WTC11 (cell line): ENCODE measurements at regions not wholly inside any gene's neighbourhood (a gene's known extent, or its start where the extent isn't known, plus 50 kb on each side); places are given as distances from the start of the nearest gene placed in this dataset.

Source experiments
- ATAC-seq: fragments of 200-7000 bp; cut with Tn5 transposase; 2 replicates; pipeline ENCODE4 v1.10.0; 2021; ENCODE audit warnings: mild to moderate bottlenecking, moderate library complexity
- CTCF ChIA-PET: fragments of 300-600 bp; sonication (Branson Sonifier 250); formaldehyde crosslinking; loops from one replicate; lab custom pipeline; 2021; ENCODE audit warnings: antibody characterized with exemption; lab: Charles Lee
- POLR2A ChIA-PET: fragments of 350-600 bp; sonication (Branson Sonifier 250); formaldehyde crosslinking; loops from one replicate; lab custom pipeline; 2021; ENCODE audit warnings: antibody characterized with exemption; lab: Charles Lee
- DNase-seq: peaks from one replicate; pipeline ENCODE4 v3.0.0; 2021; ENCODE audit warnings: low spot score
- H3K27ac Mint-ChIP-seq: 2 replicates; pipeline ENCODE4 v1.8.0; 2021; ENCODE audit warnings: mixed read lengths
- H3K27me3 Mint-ChIP-seq: 2 replicates; pipeline ENCODE4 v1.8.0; 2021; ENCODE audit warnings: low read depth, mild to moderate bottlenecking, moderate library complexity, mixed read lengths
- H3K36me3 Mint-ChIP-seq: 2 replicates; pipeline ENCODE4 v1.8.0; 2021; ENCODE audit warnings: mixed read lengths
- H3K4me1 Mint-ChIP-seq: 2 replicates; pipeline ENCODE4 v1.8.0; 2022; ENCODE audit warnings: mixed read lengths
- H3K4me3 Mint-ChIP-seq: 2 replicates; pipeline ENCODE4 v1.8.0; 2021; ENCODE audit warnings: mild to moderate bottlenecking, moderate library complexity, mixed read lengths
- H3K9me3 Mint-ChIP-seq: 2 replicates; pipeline ENCODE4 v1.8.0; 2021; ENCODE audit warnings: mixed read lengths
- CREM ChIP-seq: sonication (generic); formaldehyde crosslinking; IDR thresholded peaks from 2 replicates; pipeline ENCODE4 v1.8.1; 2022; ENCODE audit warnings: mild to moderate bottlenecking, missing genetic modification reagents, moderate library complexity
- EMX1 ChIP-seq: fragments of 250-450 bp; sonication (Bioruptor Pico); IDR thresholded peaks from 2 replicates; pipeline ENCODE4 v1.8.0; 2021; ENCODE audit warnings: mild to moderate bottlenecking
- FOXJ3 ChIP-seq: sonication (generic); formaldehyde crosslinking; IDR thresholded peaks from 2 replicates; pipeline ENCODE4 v1.9.0; 2021; ENCODE audit warnings: missing genetic modification reagents, mild to moderate bottlenecking, borderline replicate concordance
- FOXP1 ChIP-seq: sonication (generic); formaldehyde crosslinking; IDR thresholded peaks from 2 replicates; pipeline ENCODE4 v1.8.0; 2022; ENCODE audit warnings: missing genetic modification reagents, mild to moderate bottlenecking, moderate library complexity, borderline replicate concordance
- JAZF1 ChIP-seq: fragments of 250-450 bp; sonication (Bioruptor Pico); IDR thresholded peaks from 2 replicates; pipeline ENCODE4 v1.9.0; 2021; ENCODE audit warnings: moderate library complexity, mild to moderate bottlenecking, inconsistent platforms
- SMAD4 ChIP-seq: sonication (generic); formaldehyde crosslinking; IDR thresholded peaks from 2 replicates; pipeline ENCODE4 v1.8.0; 2022; ENCODE audit warnings: mild to moderate bottlenecking, missing genetic modification reagents
- ZNF121 ChIP-seq: sonication (generic); formaldehyde crosslinking; IDR thresholded peaks from 2 replicates; pipeline ENCODE4 v1.8.0; 2023; ENCODE audit warnings: missing genetic modification reagents
- ZNF317 ChIP-seq: sonication (generic); formaldehyde crosslinking; IDR thresholded peaks from 2 replicates; pipeline ENCODE4 v1.8.1; 2023; ENCODE audit warnings: low read depth, mild to moderate bottlenecking, moderate library complexity, missing genetic modification reagents, borderline replicate concordance
- TF ChIP-seq, protein P1 (sequence below): fragments of 250-450 bp; sonication (Bioruptor Pico); IDR thresholded peaks from 2 replicates; pipeline ENCODE4 v1.9.0; 2021; ENCODE audit warnings: mild to moderate bottlenecking
- TF ChIP-seq, protein P2 (sequence below): sonication (generic); formaldehyde crosslinking; IDR thresholded peaks from 2 replicates; pipeline ENCODE4 v1.8.0; 2023; ENCODE audit warnings: missing genetic modification reagents, mild to moderate bottlenecking, borderline replicate concordance
- TF ChIP-seq, protein P3 (sequence below): sonication (generic); formaldehyde crosslinking; conservative IDR thresholded peaks from 2 replicates; pipeline ENCODE4 v1.8.1; 2023; ENCODE audit warnings: mild to moderate bottlenecking, low read depth, missing genetic modification reagents, moderate library complexity
- TF ChIP-seq, protein P4 (sequence below): fragments of 250-450 bp; sonication (Bioruptor Pico); IDR thresholded peaks from 2 replicates; pipeline ENCODE4 v1.8.0; 2021; ENCODE audit warnings: mild to moderate bottlenecking
- TF ChIP-seq, protein P5 (sequence below): sonication (generic); formaldehyde crosslinking; IDR thresholded peaks from 2 replicates; pipeline ENCODE4 v1.8.0; 2022; ENCODE audit warnings: mild to moderate bottlenecking, missing genetic modification reagents
- TF ChIP-seq, protein P6 (sequence below): fragments of 250-450 bp; sonication (Bioruptor Pico); IDR thresholded peaks from 2 replicates; pipeline ENCODE4 v2.1.2; 2022; ENCODE audit warnings: mild to moderate bottlenecking, moderate library complexity
- TF ChIP-seq, protein P7 (sequence below): fragments of 250-450 bp; sonication (Bioruptor Pico); IDR thresholded peaks from 2 replicates; pipeline ENCODE4 v1.9.0; 2021; ENCODE audit warnings: moderate library complexity, mild to moderate bottlenecking, inconsistent platforms, borderline replicate concordance
- TF ChIP-seq, protein P8 (sequence below): sonication (generic); formaldehyde crosslinking; IDR thresholded peaks from 2 replicates; pipeline ENCODE4 v1.8.1; 2023; ENCODE audit warnings: mild to moderate bottlenecking, missing genetic modification reagents

DNA sequence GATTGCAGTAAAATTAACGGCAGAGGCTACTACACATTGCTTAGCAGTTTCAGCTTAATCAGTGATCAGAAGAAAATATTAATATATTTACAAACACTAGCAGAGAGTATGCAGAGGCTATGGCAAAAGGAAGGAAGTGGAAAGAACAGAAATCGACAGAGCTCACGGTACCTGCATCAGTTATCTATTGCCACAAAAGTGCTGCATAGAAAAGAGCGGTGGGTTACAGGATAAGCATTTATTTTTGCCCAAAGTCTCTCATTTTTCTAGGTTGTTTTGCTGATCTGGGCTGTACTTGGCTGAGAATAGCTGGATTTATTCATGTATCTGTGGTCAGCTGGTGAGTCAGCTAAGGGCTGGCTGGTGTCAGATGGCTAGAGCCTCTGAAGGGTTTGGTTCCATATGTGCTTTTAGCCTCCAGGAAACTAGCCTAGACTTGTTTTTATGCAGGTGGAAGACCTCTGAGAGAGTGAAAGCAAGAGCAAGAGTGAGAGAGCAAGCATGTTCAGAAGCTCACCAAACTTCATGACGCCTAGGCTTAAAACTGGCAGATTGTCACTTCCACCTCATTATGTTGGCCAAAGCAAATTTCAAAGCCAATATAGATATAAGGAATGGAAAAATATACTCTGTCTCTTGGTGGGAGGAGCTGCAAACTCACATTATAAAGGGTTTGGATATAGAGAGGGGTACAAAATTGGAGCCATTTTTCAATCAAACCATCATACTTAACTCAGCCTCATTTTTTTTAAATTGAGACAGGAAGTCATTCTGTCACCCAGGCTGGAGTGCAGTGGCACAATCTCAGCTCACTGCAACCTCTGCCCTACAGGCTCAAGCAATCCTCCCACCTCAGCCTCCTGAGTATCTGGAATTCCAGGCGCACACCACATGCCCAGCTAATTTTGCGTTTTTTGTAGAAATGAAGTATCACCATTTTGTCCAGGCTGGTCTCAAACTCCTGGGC lies 153.2 kb upstream of the RPL34 start:
- ChIA-PET CTCF (interaction anchor here (1.3 to 1.4 kb wide), 2 partner anchors 26 to 437 kb away, joined by 3 to 8 read pairs; no protein-coding TSS in a partner anchor), POLR2A (no interaction called here)
- ATAC-seq (no peak), DNase-seq (no peak)
- TF ChIP-seq, protein P1, sequence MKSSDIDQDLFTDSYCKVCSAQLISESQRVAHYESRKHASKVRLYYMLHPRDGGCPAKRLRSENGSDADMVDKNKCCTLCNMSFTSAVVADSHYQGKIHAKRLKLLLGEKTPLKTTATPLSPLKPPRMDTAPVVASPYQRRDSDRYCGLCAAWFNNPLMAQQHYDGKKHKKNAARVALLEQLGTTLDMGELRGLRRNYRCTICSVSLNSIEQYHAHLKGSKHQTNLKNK (CRISPR knock-in tag): no peak
- TF ChIP-seq, protein P2, sequence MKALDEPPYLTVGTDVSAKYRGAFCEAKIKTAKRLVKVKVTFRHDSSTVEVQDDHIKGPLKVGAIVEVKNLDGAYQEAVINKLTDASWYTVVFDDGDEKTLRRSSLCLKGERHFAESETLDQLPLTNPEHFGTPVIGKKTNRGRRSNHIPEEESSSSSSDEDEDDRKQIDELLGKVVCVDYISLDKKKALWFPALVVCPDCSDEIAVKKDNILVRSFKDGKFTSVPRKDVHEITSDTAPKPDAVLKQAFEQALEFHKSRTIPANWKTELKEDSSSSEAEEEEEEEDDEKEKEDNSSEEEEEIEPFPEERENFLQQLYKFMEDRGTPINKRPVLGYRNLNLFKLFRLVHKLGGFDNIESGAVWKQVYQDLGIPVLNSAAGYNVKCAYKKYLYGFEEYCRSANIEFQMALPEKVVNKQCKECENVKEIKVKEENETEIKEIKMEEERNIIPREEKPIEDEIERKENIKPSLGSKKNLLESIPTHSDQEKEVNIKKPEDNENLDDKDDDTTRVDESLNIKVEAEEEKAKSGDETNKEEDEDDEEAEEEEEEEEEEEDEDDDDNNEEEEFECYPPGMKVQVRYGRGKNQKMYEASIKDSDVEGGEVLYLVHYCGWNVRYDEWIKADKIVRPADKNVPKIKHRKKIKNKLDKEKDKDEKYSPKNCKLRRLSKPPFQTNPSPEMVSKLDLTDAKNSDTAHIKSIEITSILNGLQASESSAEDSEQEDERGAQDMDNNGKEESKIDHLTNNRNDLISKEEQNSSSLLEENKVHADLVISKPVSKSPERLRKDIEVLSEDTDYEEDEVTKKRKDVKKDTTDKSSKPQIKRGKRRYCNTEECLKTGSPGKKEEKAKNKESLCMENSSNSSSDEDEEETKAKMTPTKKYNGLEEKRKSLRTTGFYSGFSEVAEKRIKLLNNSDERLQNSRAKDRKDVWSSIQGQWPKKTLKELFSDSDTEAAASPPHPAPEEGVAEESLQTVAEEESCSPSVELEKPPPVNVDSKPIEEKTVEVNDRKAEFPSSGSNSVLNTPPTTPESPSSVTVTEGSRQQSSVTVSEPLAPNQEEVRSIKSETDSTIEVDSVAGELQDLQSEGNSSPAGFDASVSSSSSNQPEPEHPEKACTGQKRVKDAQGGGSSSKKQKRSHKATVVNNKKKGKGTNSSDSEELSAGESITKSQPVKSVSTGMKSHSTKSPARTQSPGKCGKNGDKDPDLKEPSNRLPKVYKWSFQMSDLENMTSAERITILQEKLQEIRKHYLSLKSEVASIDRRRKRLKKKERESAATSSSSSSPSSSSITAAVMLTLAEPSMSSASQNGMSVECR: no peak
- TF ChIP-seq ZNF317: no peak
- TF ChIP-seq ZNF121 (CRISPR knock-in tag): no peak
- no peak for TF ChIP-seq JAZF1 (CRISPR knock-in tag)
- TF ChIP-seq SMAD4 (CRISPR knock-in tag): no peak
- no peak for TF ChIP-seq EMX1 (CRISPR knock-in tag)
- Mint-ChIP-seq H3K27ac (no peak overlapping the region), H3K27me3 (no peaks in the 10 kb centered on the region; the same call in 1 of the 2 replicates), H3K4me3 (no peak overlapping the region), H3K36me3 (no peaks in the 10 kb centered on the region), H3K4me1 (peaks cover 5% of the 10 kb centered on the region), H3K9me3 (no peaks in the 10 kb centered on the region)

DNA sequence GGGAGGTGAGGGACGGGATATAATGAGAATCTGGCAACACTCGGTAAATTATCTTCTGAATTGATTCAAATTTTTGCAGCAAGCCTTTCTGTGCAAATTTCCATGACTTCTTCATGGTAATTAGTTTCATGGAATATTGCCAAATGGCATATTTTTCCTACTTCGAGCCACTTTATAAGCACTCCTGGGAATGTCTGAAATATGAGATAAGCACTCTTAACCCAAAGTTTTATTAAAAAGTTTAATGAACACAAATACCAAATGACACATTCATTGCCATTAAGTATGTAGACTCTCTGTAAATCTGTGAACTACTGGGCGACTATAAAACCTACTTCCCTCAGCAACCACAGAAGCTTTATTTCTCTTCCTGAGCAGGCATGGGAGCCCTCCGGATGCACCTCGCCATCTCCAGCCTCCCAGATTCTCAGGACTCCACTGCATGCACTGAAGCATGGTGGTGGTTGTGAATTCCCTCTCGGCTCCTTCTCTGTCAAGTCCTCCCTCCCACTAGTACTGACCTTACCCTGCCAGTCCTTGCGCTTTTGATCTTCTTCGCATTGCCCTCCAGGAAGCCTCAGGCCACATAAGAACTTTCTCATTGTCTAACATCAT lies 154.4 kb upstream of the RPL34 start:
- CTCF ChIA-PET: interaction anchor here (1.4 kb wide), 1 partner anchor 436 kb away, joined by 3 read pairs; no protein-coding TSS in a partner anchor
- TF ChIP-seq FOXP1 (CRISPR knock-in tag) (no peak), FOXJ3 (CRISPR knock-in tag) (no peak), ZNF121 (CRISPR knock-in tag) (no peak)
- TF ChIP-seq, protein P3, sequence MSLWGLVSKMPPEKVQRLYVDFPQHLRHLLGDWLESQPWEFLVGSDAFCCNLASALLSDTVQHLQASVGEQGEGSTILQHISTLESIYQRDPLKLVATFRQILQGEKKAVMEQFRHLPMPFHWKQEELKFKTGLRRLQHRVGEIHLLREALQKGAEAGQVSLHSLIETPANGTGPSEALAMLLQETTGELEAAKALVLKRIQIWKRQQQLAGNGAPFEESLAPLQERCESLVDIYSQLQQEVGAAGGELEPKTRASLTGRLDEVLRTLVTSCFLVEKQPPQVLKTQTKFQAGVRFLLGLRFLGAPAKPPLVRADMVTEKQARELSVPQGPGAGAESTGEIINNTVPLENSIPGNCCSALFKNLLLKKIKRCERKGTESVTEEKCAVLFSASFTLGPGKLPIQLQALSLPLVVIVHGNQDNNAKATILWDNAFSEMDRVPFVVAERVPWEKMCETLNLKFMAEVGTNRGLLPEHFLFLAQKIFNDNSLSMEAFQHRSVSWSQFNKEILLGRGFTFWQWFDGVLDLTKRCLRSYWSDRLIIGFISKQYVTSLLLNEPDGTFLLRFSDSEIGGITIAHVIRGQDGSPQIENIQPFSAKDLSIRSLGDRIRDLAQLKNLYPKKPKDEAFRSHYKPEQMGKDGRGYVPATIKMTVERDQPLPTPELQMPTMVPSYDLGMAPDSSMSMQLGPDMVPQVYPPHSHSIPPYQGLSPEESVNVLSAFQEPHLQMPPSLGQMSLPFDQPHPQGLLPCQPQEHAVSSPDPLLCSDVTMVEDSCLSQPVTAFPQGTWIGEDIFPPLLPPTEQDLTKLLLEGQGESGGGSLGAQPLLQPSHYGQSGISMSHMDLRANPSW (CRISPR knock-in tag): no peak
- no peak for DNase-seq
- H3K4me1 Mint-ChIP-seq: peaks cover 5% of the 10 kb centered on the region
- H3K9me3 Mint-ChIP-seq: no peaks in the 10 kb centered on the region
- H3K27me3 Mint-ChIP-seq: no peaks in the 10 kb centered on the region; the same call in 1 of the 2 replicates
- POLR2A ChIA-PET: no interaction called here
- no peak for ATAC-seq
- H3K36me3 Mint-ChIP-seq: no peaks in the 10 kb centered on the region
- H3K27ac Mint-ChIP-seq: no peak overlapping the region
- H3K4me3 Mint-ChIP-seq: no peak overlapping the region

DNA sequence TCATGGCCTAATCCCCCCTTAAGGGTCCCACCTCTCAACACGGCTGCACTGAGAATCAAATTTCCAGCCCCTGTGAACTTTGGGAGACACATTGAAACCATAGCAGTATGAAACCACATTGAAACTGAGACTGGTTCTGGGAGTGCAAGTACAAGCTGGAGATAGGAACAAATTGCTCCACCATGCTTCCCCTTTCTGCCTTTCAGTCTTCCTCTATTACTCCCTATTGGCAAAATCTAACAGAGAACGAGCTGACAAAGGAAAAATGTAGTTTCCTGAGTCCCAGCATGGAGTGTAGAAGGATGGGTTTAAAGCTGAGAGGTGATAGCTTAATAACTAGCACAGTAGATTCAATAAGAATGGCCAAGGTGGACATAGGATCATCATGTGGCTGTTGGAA lies 161.7 kb upstream of the RPL34 start:
- no peak overlapping the region for H3K27ac Mint-ChIP-seq
- ChIA-PET POLR2A (no interaction called here), CTCF (no interaction called here)
- no peaks in the 10 kb centered on the region for H3K36me3 Mint-ChIP-seq
- no peaks in the 10 kb centered on the region for H3K9me3 Mint-ChIP-seq
- peaks cover 6% of the 10 kb centered on the region; the same call in 1 of the 2 replicates for H3K27me3 Mint-ChIP-seq
- ATAC-seq (no peak), DNase-seq (no peak)
- H3K4me1 Mint-ChIP-seq: no peaks in the 10 kb centered on the region
- no peak overlapping the region for H3K4me3 Mint-ChIP-seq
- TF ChIP-seq, protein P4, sequence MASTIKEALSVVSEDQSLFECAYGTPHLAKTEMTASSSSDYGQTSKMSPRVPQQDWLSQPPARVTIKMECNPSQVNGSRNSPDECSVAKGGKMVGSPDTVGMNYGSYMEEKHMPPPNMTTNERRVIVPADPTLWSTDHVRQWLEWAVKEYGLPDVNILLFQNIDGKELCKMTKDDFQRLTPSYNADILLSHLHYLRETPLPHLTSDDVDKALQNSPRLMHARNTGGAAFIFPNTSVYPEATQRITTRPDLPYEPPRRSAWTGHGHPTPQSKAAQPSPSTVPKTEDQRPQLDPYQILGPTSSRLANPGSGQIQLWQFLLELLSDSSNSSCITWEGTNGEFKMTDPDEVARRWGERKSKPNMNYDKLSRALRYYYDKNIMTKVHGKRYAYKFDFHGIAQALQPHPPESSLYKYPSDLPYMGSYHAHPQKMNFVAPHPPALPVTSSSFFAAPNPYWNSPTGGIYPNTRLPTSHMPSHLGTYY (CRISPR knock-in tag): no peak
- TF ChIP-seq, protein P5, sequence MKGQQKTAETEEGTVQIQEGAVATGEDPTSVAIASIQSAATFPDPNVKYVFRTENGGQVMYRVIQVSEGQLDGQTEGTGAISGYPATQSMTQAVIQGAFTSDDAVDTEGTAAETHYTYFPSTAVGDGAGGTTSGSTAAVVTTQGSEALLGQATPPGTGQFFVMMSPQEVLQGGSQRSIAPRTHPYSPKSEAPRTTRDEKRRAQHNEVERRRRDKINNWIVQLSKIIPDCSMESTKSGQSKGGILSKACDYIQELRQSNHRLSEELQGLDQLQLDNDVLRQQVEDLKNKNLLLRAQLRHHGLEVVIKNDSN: no peak
- TF ChIP-seq, protein P6, sequence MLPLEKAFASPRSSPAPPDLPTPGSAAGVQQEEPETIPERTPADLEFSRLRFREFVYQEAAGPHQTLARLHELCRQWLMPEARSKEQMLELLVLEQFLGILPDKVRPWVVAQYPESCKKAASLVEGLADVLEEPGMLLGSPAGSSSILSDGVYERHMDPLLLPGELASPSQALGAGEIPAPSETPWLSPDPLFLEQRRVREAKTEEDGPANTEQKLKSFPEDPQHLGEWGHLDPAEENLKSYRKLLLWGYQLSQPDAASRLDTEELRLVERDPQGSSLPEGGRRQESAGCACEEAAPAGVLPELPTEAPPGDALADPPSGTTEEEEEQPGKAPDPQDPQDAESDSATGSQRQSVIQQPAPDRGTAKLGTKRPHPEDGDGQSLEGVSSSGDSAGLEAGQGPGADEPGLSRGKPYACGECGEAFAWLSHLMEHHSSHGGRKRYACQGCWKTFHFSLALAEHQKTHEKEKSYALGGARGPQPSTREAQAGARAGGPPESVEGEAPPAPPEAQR (CRISPR knock-in tag): no peak
- no peak for TF ChIP-seq CREM
- TF ChIP-seq, protein P7, sequence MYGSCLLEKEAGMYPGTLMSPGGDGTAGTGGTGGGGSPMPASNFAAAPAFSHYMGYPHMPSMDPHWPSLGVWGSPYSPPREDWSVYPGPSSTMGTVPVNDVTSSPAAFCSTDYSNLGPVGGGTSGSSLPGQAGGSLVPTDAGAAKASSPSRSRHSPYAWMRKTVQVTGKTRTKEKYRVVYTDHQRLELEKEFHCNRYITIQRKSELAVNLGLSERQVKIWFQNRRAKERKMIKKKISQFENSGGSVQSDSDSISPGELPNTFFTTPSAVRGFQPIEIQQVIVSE (CRISPR knock-in tag): no peak
- TF ChIP-seq, protein P8, sequence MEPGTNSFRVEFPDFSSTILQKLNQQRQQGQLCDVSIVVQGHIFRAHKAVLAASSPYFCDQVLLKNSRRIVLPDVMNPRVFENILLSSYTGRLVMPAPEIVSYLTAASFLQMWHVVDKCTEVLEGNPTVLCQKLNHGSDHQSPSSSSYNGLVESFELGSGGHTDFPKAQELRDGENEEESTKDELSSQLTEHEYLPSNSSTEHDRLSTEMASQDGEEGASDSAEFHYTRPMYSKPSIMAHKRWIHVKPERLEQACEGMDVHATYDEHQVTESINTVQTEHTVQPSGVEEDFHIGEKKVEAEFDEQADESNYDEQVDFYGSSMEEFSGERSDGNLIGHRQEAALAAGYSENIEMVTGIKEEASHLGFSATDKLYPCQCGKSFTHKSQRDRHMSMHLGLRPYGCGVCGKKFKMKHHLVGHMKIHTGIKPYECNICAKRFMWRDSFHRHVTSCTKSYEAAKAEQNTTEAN: no peak
